ENCODE measurements at regions not wholly inside any gene's neighbourhood (a gene's known extent, or its start where the extent isn't known, plus 50 kb on each side); places are given as distances from the start of the nearest gene placed in this dataset.
A peak's percentile ranks its signal among the peaks of the same experiment; 100 is the strongest.

- CTCF ChIA-PET = no interaction called here
- H3K27me3 Mint-ChIP-seq = no peaks in the 10 kb centered on the region
- peaks cover 7% of the 10 kb centered on the region for H3K9me3 Mint-ChIP-seq
- DNase-seq = peak; percentile 9
- no peak overlapping the region for H3K4me3 Mint-ChIP-seq
- no peak overlapping the region for H3K27ac Mint-ChIP-seq
- H3K36me3 Mint-ChIP-seq (ENCODE audit: low read depth) = no peaks in the 10 kb centered on the region
- no peaks in the 10 kb centered on the region for H3K4me1 Mint-ChIP-seq
- POLR2A ChIA-PET = no interaction called here
These were observed 291.6 kb upstream of the PPP2R2D start for GRCh38 chr10:131609176-131609575.

- H3K9me3 Mint-ChIP-seq = peaks cover 3% of the 10 kb centered on the region
- ChIA-PET POLR2A (no interaction called here), CTCF (no interaction called here)
- H3K27me3 Mint-ChIP-seq = no peaks in the 10 kb centered on the region
- no peak overlapping the region for H3K4me3 Mint-ChIP-seq
- no peaks in the 10 kb centered on the region for H3K4me1 Mint-ChIP-seq
- no peak overlapping the region for H3K27ac Mint-ChIP-seq
- no peak for DNase-seq
- no peaks in the 10 kb centered on the region for H3K36me3 Mint-ChIP-seq (ENCODE audit: low read depth)
These were observed 285.7 kb upstream of the PPP2R2D start for GRCh38 chr10:131615150-131615549.

- POLR2A ChIA-PET = no interaction called here
- no peak overlapping the region for H3K4me3 Mint-ChIP-seq
- H3K4me1 Mint-ChIP-seq = no peaks in the 10 kb centered on the region
- H3K9me3 Mint-ChIP-seq = peaks cover 3% of the 10 kb centered on the region
- H3K27ac Mint-ChIP-seq = no peak overlapping the region
- CTCF ChIA-PET = no interaction called here
- no peaks in the 10 kb centered on the region for H3K36me3 Mint-ChIP-seq (ENCODE audit: low read depth)
- no peak for DNase-seq
- no peaks in the 10 kb centered on the region for H3K27me3 Mint-ChIP-seq
These were observed 284.8 kb upstream of the PPP2R2D start for GRCh38 chr10:131616040-131616439.

DNA sequence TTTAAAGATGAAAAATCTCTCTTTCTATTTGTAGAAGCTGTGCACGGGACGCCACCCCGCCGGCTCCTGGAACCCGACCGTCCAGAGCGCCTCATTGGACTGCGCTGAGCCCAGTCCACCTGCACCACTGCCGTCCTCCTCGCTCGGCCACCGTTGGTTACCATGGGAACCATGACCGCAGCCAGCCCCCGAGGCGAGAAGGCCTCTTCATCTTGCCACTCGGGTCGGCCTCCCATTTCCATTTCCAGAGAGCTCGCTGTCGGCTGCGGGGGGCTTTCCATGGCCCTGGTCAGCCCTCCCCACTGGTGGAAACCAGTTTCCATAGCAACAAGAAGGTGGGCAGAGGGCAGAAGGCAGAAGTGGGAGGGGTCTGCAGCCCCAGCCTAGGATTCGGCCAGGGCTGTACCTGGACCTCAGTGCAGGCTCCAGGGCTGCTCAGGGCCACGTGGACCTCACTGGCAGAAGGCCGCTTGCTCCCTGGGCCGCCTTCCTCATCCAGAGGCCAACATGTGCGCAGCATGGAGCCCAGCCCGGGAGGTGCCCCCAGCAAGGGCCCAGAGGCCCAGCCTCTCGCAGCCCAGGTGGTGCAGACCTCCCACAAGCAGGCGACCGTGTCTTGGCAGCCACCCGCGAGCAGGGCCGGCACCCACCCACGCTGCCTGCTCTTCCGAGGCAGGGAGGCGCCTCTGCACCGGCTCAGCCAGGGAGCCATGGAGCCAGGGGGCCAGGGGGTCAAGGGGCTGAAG, 283.5 kb upstream of the PPP2R2D start:
- Mint-ChIP-seq H3K4me1 (no peaks in the 10 kb centered on the region), H3K9me3 (peaks cover 3% of the 10 kb centered on the region), H3K4me3 (no peak overlapping the region), H3K27me3 (no peaks in the 10 kb centered on the region), H3K36me3 (ENCODE audit: low read depth) (no peaks in the 10 kb centered on the region), H3K27ac (no peak overlapping the region)
- ChIA-PET POLR2A (no interaction called here), CTCF (no interaction called here)
- no peak for DNase-seq

GRCh38 chr10:131618587-131619267, 282.1 kb upstream of the PPP2R2D start:
- ChIA-PET POLR2A (no interaction called here), CTCF (no interaction called here)
- DNase-seq = no peak
- no peak overlapping the region for H3K27ac Mint-ChIP-seq
- no peaks in the 10 kb centered on the region for H3K36me3 Mint-ChIP-seq (ENCODE audit: low read depth)
- H3K4me1 Mint-ChIP-seq = no peaks in the 10 kb centered on the region
- no peaks in the 10 kb centered on the region for H3K27me3 Mint-ChIP-seq
- peaks cover 5% of the 10 kb centered on the region for H3K9me3 Mint-ChIP-seq
- H3K4me3 Mint-ChIP-seq = no peak overlapping the region

DNA sequence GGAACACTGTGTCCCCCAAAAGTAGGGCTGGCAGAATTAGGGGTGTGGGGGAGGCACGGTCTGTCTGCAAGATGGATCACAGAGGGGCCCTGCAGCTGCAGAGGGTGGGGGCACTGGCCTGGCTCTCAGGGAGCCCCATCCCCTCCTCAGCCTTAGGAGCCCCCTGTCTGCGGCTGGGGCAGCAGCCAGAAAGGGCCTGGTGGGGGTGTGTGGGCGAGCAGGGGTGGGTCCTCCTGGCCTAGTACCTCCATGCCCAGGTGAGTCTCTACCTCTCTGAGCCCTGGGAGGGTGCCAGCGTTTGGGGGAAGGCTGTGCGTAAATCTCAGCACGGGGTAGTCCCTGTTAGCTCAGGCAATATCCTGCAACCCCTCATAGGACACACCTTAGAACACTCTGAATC, 280.5 kb upstream of the PPP2R2D start:
- no peaks in the 10 kb centered on the region for H3K27me3 Mint-ChIP-seq
- H3K4me3 Mint-ChIP-seq = no peak overlapping the region
- peak; percentile 14 for DNase-seq
- H3K27ac Mint-ChIP-seq = no peak overlapping the region
- ChIA-PET CTCF (no interaction called here), POLR2A (no interaction called here)
- no peaks in the 10 kb centered on the region for H3K36me3 Mint-ChIP-seq (ENCODE audit: low read depth)
- peaks cover 4% of the 10 kb centered on the region for H3K9me3 Mint-ChIP-seq
- H3K4me1 Mint-ChIP-seq = no peaks in the 10 kb centered on the region

GRCh38 chr10:131620904-131621303, 279.9 kb upstream of the PPP2R2D start:
- H3K36me3 Mint-ChIP-seq (ENCODE audit: low read depth) = no peaks in the 10 kb centered on the region
- no peaks in the 10 kb centered on the region for H3K27me3 Mint-ChIP-seq

DNA sequence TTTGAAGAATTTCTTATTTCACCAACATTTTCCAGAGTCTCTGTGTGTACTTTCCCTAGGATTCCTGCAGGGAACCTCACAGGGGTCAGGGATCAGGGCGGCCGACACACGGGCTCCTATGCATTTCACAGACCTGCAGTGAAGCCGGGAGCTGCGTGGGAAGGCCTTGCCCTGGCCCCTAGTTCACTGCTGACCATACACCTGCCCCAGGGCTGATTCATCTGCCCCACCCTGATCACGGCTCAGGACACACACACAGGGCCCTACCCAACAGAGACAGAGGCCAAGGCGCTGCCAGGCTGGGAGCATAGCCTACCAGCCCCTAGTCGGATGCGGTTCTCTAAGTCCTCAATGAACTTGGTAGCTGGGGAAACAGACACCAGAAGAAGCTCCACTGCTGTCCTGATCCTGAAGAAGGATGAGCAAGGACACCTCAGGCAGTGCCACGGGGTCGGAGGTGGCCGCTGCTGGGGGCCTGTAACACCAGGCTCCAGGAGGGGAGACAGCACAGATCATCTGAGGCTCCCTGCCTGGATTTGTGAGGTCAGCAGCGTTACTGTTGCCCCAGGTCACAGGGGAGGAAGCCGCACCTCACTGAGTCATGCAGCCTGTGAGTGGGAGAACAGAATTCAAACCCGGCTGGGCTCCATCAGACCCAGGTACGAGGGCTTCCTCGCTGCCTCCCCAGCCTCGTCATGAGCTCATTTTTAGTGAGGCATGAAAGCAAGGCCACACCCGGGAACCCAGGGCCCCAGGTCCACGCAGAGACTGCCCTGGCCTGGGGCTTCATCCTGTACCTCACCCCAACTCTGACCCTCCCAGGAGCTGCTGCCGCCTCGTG, 278.8 kb upstream of the PPP2R2D start:
- DNase-seq = no peak
- CTCF ChIA-PET = no interaction called here
- POLR2A ChIA-PET = no interaction called here

More at GRCh38 chr10:131620904-131621303, 279.9 kb upstream of the PPP2R2D start:
- CTCF ChIA-PET = no interaction called here
- Mint-ChIP-seq H3K4me3 (no peak overlapping the region), H3K9me3 (peaks cover 2% of the 10 kb centered on the region), H3K27ac (no peak overlapping the region), H3K4me1 (no peaks in the 10 kb centered on the region)
- POLR2A ChIA-PET = no interaction called here
- DNase-seq = no peak

GRCh38 chr10:131625041-131625440, 275.8 kb upstream of the PPP2R2D start:
- Mint-ChIP-seq H3K27me3 (no peaks in the 10 kb centered on the region), H3K4me1 (no peaks in the 10 kb centered on the region), H3K9me3 (peaks cover 2% of the 10 kb centered on the region), H3K36me3 (ENCODE audit: low read depth) (no peaks in the 10 kb centered on the region), H3K27ac (no peak overlapping the region), H3K4me3 (no peak overlapping the region)
- DNase-seq = peak; percentile 8
- POLR2A ChIA-PET = no interaction called here
- CTCF ChIA-PET = no interaction called here

More for the DNA sequence above, 278.8 kb upstream of the PPP2R2D start:
- Mint-ChIP-seq H3K4me1 (no peaks in the 10 kb centered on the region), H3K36me3 (ENCODE audit: low read depth) (no peaks in the 10 kb centered on the region), H3K27me3 (no peaks in the 10 kb centered on the region), H3K9me3 (peaks cover 2% of the 10 kb centered on the region), H3K4me3 (no peak overlapping the region), H3K27ac (no peak overlapping the region)

GRCh38 chr10:131626274-131626673, 274.5 kb upstream of the PPP2R2D start:
- Mint-ChIP-seq H3K4me3 (no peak overlapping the region), H3K4me1 (no peaks in the 10 kb centered on the region), H3K27ac (no peak overlapping the region), H3K36me3 (ENCODE audit: low read depth) (no peaks in the 10 kb centered on the region), H3K27me3 (no peaks in the 10 kb centered on the region), H3K9me3 (peaks cover 2% of the 10 kb centered on the region)
- ChIA-PET POLR2A (no interaction called here), CTCF (no interaction called here)
- peak; percentile 9 for DNase-seq

- Mint-ChIP-seq H3K9me3 (no peaks in the 10 kb centered on the region), H3K27me3 (no peaks in the 10 kb centered on the region), H3K4me1 (no peaks in the 10 kb centered on the region), H3K4me3 (no peak overlapping the region), H3K27ac (no peak overlapping the region), H3K36me3 (ENCODE audit: low read depth) (no peaks in the 10 kb centered on the region)
- DNase-seq = no peak
- CTCF ChIA-PET = no interaction called here
- POLR2A ChIA-PET = no interaction called here
These were observed 271.6 kb upstream of the PPP2R2D start for GRCh38 chr10:131629026-131629770.

- peak; percentile 9 for DNase-seq
- Mint-ChIP-seq H3K4me3 (no peak overlapping the region), H3K4me1 (no peaks in the 10 kb centered on the region), H3K27ac (no peak overlapping the region), H3K27me3 (no peaks in the 10 kb centered on the region), H3K9me3 (peaks cover 2% of the 10 kb centered on the region), H3K36me3 (ENCODE audit: low read depth) (no peaks in the 10 kb centered on the region)
- CTCF ChIA-PET = no interaction called here
- POLR2A ChIA-PET = no interaction called here
These were observed 270.0 kb upstream of the PPP2R2D start for GRCh38 chr10:131630772-131631258.

DNA sequence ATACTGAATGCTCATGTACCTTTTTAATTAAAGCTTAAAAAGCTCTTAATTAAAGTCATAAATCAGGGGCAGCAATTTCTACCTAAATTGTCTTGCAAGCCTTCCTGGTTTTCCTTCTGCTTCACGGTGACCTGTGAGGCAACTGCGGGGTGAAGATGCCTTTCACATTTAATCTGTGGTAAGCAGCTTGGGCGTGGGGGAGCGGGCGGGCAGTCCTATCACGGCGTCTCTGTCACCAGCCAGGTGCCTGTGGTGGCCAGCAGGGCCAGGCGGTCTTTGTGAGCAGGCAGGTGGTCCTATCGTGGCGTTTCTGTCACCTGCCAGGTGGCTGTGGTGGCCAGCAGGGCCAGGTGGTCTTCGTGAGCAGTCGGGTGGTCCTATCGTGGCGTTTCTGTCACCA, 269.2 kb upstream of the PPP2R2D start:
- H3K4me1 Mint-ChIP-seq = no peaks in the 10 kb centered on the region
- ChIA-PET POLR2A (no interaction called here), CTCF (no interaction called here)
- H3K36me3 Mint-ChIP-seq (ENCODE audit: low read depth) = no peaks in the 10 kb centered on the region
- H3K4me3 Mint-ChIP-seq = no peak overlapping the region
- no peak for DNase-seq
- peaks cover 3% of the 10 kb centered on the region for H3K9me3 Mint-ChIP-seq
- no peaks in the 10 kb centered on the region for H3K27me3 Mint-ChIP-seq
- no peak overlapping the region for H3K27ac Mint-ChIP-seq
